GM21447 (cell line): ENCODE measurements at regions not wholly inside any gene's neighbourhood (a gene's known extent, or its start where the extent isn't known, plus 50 kb on each side); places are given as distances from the start of the nearest gene placed in this dataset.

Experiments
- ATAC-seq: cut with Tn5 transposase; IDR thresholded peaks from one replicate; pipeline ENCODE4 v1.9.1; 2021; ENCODE audit not compliant: unreplicated experiment

- no peak for ATAC-seq
Observed at GRCh38 chr9:101792475-101792874, 54.0 kb upstream of the GRIN3A start.

- ATAC-seq = no peak
Observed at GRCh38 chr9:101791938-101792337, 53.5 kb upstream of the GRIN3A start.

DNA sequence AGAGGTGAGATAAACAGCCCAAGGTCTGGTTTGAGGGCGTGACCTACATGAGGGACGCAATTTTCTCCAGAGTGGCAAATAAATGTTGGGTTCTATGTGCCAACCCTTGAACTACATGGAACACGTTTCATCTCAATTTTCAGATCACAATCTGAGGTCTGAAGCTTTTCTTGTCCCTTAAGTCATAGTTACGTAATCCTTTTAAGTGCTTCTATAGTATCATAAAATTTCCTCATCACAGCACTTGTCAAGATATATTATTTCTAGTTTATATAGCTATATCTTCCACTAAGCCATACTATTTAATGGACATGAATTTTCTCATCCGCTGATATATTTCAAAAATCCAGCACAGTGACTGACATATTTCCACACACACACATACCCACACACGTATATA, 53.1 kb upstream of the GRIN3A start:
- no peak for ATAC-seq
